GM19452 (cell line): ENCODE measurements at regions not wholly inside any gene's neighbourhood (a gene's known extent, or its start where the extent isn't known, plus 50 kb on each side); places are given as distances from the start of the nearest gene placed in this dataset.
A peak's percentile ranks its signal among the peaks of the same experiment; 100 is the strongest.

Experiments
- ATAC-seq: cut with Tn5 transposase; IDR thresholded peaks from one replicate; pipeline ENCODE4 v1.9.1; 2021; ENCODE audit not compliant: unreplicated experiment

DNA sequence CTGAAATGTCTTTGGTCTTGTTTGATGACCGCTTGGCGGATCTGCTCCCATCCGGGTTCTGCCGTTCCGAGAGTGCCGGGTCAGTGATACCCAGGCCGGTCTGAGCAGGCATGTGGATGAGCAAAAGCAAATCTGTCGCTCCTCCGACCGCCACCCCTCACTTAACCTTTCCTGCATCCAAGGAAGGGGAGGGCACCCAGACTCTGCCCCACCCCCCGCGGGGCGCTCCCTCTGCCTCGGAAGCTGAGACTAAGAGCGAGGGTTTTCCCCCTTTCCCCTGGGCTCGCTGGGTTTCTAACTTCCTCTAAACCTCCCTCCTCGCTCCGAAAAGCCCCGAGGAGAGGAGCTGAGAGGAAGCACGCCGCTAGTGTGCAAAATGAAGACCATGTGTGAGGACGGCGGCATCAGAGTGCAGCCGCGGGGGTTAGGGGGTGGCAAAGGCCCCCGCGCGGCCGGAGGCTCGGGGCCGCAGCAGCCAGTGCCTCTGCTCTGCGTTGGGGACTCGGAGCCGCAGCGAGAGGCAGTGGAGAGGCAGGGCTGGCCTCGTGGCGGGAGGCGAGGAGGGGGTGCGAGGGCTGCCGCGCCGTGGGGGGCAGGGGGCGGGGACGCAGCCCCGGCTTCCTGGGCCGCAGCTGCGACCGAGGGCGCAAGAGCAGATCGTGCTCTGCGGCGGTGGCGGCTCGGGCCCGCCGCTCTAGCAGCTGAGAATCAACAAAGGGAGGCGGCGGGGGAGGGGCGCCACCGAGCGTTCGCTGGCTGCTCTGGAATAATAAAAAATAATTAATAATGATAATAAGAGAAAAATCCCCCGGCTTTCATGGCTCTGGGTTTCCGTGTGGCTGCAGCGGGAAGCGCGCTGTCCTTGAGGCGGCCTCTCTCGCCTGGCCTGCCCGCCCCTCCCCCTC, 55.8 kb upstream of the BCOR start:
- ATAC-seq = peak; percentile 80

DNA sequence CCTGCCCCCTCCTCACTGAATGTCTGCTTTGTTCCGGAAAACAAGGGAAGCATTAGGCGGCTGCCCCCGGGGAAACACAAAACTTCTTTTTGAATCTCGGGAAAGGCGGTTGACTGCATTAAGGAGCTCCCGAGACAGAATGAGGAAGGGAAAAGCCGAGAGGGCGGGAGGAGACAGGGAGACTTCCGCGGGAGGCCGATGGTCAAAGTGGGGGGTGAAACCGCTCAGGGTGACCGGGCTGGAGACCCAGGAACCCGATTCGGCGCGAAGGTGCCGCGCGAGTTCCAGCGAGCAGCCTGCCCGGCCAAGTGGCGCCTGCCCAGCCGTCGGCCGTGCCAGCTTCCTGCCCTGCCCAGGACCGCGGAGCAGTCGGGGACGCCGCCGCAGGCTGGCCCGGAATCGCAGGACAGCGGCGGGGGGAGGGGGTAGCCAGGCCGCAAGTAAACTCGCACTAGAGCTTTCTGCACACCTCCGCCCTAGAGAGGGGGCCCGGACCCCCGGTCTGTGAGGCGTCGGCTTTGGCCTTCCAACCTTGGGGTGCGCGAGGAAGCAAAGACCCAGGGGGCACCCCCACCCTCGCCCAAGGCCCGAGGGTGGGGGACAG, 55.1 kb upstream of the BCOR start:
- ATAC-seq = no peak

DNA sequence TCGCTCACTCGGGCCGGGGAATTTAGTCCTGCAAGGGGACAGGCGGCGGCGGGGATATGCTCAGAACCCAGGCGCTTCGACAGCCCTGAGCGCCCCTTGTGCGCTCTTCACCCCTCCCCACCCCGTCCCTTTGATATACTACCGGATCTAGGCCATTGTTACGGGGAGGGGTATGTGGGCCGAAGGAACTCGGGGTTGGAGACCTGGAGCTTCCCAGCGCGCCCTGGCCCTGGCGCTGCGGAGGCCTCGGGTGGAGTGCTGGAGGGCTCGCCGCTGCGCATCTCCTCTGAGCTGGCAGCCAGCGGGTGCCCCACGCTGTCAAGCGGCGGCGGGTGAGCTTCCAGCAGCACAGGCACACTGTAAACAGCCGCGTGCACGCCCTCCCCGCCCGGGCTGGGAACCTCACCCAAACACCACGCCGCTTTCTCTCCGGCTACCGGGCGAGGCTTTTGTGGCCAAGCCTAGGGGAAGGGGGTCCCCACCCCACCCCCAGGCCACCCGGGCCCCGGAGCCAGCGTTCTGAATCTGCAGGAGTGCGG, 54.5 kb upstream of the BCOR start:
- ATAC-seq = no peak

DNA sequence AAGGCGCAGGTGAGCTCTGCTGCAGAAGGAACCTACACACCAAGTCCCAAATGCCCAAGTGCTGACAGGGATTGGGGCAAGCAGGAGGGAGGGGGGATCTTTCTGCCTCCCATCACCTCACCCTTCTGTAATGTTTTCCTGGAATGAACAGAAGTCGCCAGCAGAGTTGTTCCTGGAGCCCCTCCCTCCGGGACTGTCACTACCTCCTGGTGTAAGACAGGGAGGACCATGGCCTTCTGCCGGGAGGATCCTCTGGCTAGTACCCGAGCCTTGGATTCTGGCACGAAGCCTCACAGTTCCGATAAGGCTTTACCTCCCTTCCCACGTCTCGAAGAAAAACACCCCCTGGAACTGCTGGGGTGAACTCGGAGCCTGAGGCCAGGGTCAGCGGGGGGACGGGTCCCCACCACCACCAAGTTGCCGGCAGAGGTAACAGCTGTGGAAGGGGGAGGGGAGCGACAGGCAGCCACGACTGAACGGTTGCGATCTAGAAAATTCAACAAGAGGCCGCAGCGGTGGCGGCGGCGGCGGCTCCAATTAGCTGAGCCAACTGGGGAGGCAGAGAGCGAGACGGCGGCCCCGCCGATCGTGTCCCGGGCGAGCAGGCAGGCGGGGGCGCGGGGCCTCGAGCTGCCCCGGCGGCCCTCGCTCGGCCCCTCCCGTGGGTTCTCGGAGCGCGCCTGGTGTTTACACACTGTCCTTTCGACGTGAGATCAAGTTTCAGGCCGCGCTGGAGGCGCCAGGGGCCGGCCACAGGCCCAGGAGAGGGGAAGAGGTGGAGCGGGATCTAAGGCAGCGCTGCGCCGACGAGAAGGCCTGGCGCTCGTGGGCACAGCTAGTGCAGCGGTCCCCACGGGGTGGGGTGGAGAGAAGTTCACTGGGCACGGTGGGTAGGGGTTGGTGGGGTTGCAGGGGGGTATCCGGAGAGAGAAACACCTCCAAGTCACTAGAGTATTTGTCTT, 53.7 kb upstream of the BCOR start:
- ATAC-seq = no peak

DNA sequence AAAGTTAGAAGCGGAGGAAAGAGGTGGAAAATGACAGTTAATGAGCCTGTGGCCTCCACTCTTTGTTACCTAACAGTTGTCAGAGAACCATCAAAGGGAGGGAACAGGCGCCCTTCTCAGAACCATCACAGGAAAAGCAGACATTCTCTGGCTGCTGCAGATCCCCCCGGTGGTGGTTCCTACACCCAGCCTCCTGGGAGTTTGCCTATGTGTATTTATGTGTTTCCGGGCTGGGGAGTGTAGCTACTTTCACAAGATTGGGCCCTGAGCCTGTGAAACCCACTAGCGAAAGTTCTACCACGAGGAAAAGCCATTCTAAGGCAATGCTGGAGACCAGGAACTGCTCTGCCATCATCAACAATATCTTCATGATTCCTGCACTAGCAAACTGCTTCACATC, 52.7 kb upstream of the BCOR start:
- ATAC-seq = no peak

DNA sequence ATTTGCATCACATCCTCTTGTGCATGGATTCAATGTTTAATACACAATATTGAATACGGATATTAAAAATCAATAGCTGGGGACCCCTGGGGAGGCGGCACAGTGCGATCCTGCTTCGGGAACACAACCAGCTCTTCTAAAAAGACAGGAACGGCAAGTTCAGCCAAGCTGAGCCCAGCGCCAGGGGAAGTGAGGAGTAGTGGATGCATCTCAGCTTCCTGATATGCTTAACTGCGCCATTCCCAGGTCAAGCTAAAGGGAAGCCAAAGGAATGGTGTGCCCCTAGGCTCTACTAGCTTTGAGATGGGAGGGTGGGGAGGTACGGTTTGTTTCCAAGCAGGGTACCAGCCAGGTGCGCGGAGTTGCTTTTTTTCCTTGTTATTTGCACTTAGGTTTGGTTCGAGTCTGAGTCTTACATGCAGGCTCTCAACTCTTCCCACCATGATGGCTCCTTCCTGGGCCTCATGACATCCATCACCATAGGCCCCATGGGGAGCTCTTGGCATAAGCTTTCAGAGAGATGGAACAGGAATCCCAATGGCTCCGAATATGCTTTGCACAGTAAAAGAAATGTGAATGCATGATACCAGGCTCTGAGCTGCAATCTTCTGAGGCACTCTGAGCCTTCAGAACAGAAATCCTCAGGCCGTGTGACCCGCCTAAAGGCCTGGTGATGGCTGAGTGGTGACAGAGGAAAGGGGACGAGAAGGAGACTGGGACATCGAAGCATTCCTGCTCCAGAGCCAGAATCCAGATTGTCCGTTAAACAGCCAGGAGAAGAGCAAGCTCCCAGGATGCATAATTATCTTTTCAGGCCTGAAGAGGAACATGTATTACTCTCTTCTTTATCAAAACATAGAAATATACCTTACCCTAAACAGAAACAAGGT, 51.8 kb upstream of the BCOR start:
- ATAC-seq = no peak

DNA sequence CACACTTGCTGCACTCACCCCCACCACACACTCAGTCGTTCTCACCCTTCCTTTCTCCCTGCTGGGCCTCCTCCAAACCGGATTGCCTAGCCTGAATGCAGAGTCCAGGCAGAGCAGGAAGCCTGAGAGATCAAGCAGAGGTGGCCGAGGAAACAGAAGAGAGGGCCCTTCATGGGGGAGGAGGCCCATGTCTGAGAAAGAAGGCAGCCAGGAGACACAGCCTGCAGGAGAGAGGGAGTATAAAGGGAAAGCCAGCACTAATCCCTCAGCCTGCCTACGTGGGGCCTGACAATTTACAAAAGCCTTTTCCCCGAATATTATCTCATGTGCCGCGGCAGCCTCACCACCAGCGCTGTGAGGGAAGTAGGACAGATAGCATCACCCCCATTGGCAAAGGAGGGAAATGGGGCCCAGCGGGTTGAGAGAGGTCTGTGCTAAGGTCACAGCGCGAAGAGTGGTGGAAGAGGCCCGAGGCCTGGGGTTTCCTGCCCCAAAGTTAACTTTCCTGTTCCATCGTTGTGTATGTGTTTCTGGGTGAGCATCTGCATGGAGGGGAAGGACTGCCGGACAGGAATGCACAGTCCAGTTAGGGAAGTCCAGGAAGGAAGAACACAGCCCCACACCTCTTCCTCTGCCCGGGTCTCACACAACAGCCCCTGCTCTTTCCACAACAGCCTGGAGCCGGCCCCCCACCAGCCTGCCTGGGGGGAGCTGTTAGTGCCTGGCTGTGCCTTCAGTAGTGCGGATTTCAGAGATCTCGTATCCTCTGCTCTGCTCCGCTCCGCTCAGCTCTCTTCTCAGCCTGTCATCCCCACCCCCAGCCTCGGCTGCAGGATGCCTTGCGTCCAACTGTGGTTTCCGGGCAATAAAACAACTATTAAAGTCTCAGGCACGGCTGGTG, 50.9 kb upstream of the BCOR start:
- ATAC-seq = no peak

DNA sequence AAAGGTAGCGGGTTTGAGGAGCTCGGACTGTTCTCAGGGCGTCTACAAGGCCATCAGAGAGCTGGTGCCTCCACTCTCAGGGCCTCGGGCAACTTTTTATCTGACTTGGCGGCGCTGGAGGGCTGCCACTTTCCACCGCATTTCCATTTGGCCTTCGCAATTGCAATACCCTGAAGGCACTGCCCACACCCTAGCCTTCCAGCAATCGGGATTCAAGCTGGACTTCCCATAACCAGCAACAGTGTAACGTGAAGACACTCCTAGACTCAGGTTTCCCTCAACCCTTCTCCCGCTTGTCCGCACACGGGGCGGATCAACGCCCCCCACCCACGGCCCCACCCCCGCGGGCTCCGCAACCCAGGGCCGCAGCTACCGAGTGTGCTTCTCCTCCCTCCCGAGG, 50.2 kb upstream of the BCOR start:
- ATAC-seq = no peak
